ENCODE measurements at regions not wholly inside any gene's neighbourhood (a gene's known extent, or its start where the extent isn't known, plus 50 kb on each side); places are given as distances from the start of the nearest gene placed in this dataset.

- TF ChIP-seq CTCF (IDR thresholded peaks at IDR 0.05; ENCODE audit: control extremely low read depth, extremely low read depth, low read depth, missing control alignments): no peak
- CTCF ChIA-PET: no interaction called here
- no peak for DNase-seq (ENCODE audit: extremely low spot score)
- POLR2A ChIA-PET: no interaction called here
Measured at GRCh38 chr12:87368259-87368658, 660.9 kb downstream of the C12orf50 start.

- DNase-seq (ENCODE audit: extremely low spot score): no peak
- CTCF ChIA-PET: interaction anchor here (0.8 to 1.4 kb wide), 3 partner anchors 10 to 13 kb away, joined by 3 to 6 read pairs (median 4); no protein-coding TSS in a partner anchor
- TF ChIP-seq CTCF (IDR thresholded peaks at IDR 0.05; ENCODE audit: control extremely low read depth, extremely low read depth, low read depth, missing control alignments): no peak
- POLR2A ChIA-PET: no interaction called here
Measured at GRCh38 chr12:87365423-87365822, 663.8 kb downstream of the C12orf50 start.

GRCh38 chr12:87363497-87364084 lies 665.6 kb downstream of the C12orf50 start:
- DNase-seq (ENCODE audit: extremely low spot score): no peak
- no peak for TF ChIP-seq CTCF (IDR thresholded peaks at IDR 0.05; ENCODE audit: control extremely low read depth, extremely low read depth, low read depth, missing control alignments)
- POLR2A ChIA-PET: no interaction called here
- CTCF ChIA-PET: no interaction called here

- no peak for DNase-seq (ENCODE audit: extremely low spot score)
- POLR2A ChIA-PET: no interaction called here
- CTCF ChIA-PET: no interaction called here
- no peak for TF ChIP-seq CTCF (IDR thresholded peaks at IDR 0.05; ENCODE audit: control extremely low read depth, extremely low read depth, low read depth, missing control alignments)
Measured at GRCh38 chr12:87349681-87350080, 679.5 kb downstream of the C12orf50 start.

GRCh38 chr12:87348071-87348470 lies 681.1 kb downstream of the C12orf50 start:
- POLR2A ChIA-PET: no interaction called here
- no peak for TF ChIP-seq CTCF (IDR thresholded peaks at IDR 0.05; ENCODE audit: control extremely low read depth, extremely low read depth, low read depth, missing control alignments)
- CTCF ChIA-PET: no interaction called here
- DNase-seq (ENCODE audit: extremely low spot score): no peak

GRCh38 chr12:87344699-87345098 lies 684.5 kb downstream of the C12orf50 start:
- DNase-seq (ENCODE audit: extremely low spot score): no peak
- POLR2A ChIA-PET: no interaction called here
- CTCF ChIA-PET: interaction anchor here (1.6 kb wide), 1 partner anchor 8 kb away, joined by 4 read pairs; no protein-coding TSS in a partner anchor

More at GRCh38 chr12:87344699-87345098, 684.5 kb downstream of the C12orf50 start:
- TF ChIP-seq CTCF (IDR thresholded peaks at IDR 0.05; ENCODE audit: control extremely low read depth, extremely low read depth, low read depth, missing control alignments): no peak
